ENCODE measurements at regions not wholly inside any gene's neighbourhood (a gene's known extent, or its start where the extent isn't known, plus 50 kb on each side); places are given as distances from the start of the nearest gene placed in this dataset.

DNA sequence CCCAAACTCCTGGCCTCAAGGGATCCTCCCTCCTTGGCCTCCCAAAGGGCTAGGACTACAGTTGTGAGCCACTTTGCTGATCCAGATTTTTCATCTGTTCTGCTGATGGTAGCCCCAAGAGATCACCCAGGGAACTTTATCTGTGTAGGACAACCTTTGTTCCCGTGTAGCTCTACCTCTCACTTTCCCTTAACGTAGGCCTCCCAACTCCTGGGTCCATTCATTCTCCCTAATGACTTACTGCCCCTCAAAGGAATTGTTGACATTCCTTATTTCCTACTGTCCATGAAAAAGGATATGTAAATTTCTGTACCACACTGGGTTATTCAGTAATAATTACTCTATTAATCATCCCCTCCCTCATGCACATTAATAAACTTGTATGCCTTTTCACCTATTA lies 51.0 kb upstream of the PHF24 start:
- H3K9me3 ChIP-seq (ENCODE audit: insufficient read depth, low read depth, low read length) = no peaks in the 10 kb centered on the region
- no peak overlapping the region for H3K23ac ChIP-seq (ENCODE audit: low read length)
- no peaks in the 10 kb centered on the region for H3K27me3 ChIP-seq (ENCODE audit: insufficient read depth, low read length)
- no peak overlapping the region for H4K12ac ChIP-seq (ENCODE audit: low read depth, low read length)
- no peak overlapping the region for H3K4me2 ChIP-seq (ENCODE audit: low read length)
- no peaks in the 10 kb centered on the region for H3K4me1 ChIP-seq (ENCODE audit: control insufficient read depth in 1 of 2, insufficient read depth in 2 of 2, low read length in 2 of 2)
- H3K4ac ChIP-seq (ENCODE audit: low read depth, low read length) = no peak overlapping the region
- no peak overlapping the region for H3K14ac ChIP-seq (ENCODE audit: low read length)
- H4K8ac ChIP-seq (ENCODE audit: low read depth, low read length) = no peak overlapping the region
- no peak overlapping the region for H2BK12ac ChIP-seq (ENCODE audit: low read length)
- no peak overlapping the region for H2BK120ac ChIP-seq (ENCODE audit: insufficient read depth, low read length, poor library complexity)
- no peak overlapping the region for H2AFZ ChIP-seq (ENCODE audit: insufficient read depth, low read length, poor library complexity)
- H2AK5ac ChIP-seq (ENCODE audit: low read length) = no peak overlapping the region
- no peak for DNase-seq
- no peak overlapping the region for H3K18ac ChIP-seq (ENCODE audit: low read length)
- no peaks in the 10 kb centered on the region for H3K36me3 ChIP-seq (ENCODE audit: control insufficient read depth in 1 of 2, insufficient read depth in 2 of 2, low read length in 2 of 2)
- H3K27ac ChIP-seq (ENCODE audit: low read depth, low read length) = no peak overlapping the region
- no peak overlapping the region for H3K4me3 ChIP-seq (ENCODE audit: low read depth, low read length)
- H3K79me2 ChIP-seq (ENCODE audit: control insufficient read depth, insufficient read depth, low read length, poor library complexity) = no peaks in the 10 kb centered on the region
- H2BK5ac ChIP-seq (ENCODE audit: low read depth, low read length, poor library complexity) = no peak overlapping the region
- WGBS (ENCODE audit: extremely low coverage, insufficient coverage, insufficient read length) = no CpG with 5 or more reads among the region's 2 CpGs
- no peaks in the 10 kb centered on the region for H3K79me1 ChIP-seq (ENCODE audit: low read length)
- H3K9ac ChIP-seq (ENCODE audit: low read length) = no peak overlapping the region
- no peak overlapping the region for H4K91ac ChIP-seq (ENCODE audit: low read depth, low read length)

DNA sequence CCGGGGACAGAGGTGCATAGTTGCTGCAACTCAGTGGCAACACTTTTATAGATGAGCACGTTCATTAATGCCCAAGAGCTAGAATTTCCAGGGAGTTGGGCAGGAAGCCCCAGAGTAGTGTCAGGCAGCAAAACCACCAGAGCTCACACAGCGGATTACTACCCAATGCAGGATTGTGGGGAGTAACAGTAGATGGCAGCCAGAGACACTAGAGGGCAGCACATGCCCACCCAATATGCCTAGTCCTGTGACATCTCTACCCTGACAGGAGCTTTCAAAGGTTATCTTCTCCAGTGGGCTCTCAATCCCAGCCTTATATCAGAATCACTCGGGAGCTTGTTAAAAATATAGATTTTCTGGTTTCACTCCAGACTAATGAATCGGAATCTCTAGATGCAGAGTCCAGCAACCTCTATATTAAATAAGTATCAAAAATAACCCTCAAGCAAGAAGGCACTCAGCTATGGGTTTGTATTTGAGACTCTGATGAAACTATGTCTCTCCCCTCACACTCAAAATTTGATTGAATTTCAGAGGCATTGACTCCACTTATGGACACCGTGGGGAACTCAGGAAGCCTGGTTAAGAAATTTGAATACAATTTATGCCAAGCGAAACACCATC lies 58.4 kb upstream of the PHF24 start:
- no peaks in the 10 kb centered on the region for H3K79me1 ChIP-seq (ENCODE audit: low read length)
- H3K9ac ChIP-seq (ENCODE audit: low read length) = no peak overlapping the region
- no peaks in the 10 kb centered on the region for H3K4me1 ChIP-seq (ENCODE audit: control insufficient read depth in 1 of 2, insufficient read depth in 2 of 2, low read length in 2 of 2)
- no peak overlapping the region for H3K14ac ChIP-seq (ENCODE audit: low read length)
- H4K8ac ChIP-seq (ENCODE audit: low read depth, low read length) = no peak overlapping the region
- no peak overlapping the region for H3K4ac ChIP-seq (ENCODE audit: low read depth, low read length)
- DNase-seq = peak; percentile 80 to 92
- H3K36me3 ChIP-seq (ENCODE audit: control insufficient read depth in 1 of 2, insufficient read depth in 2 of 2, low read length in 2 of 2) = no peaks in the 10 kb centered on the region
- no peak overlapping the region for H2BK120ac ChIP-seq (ENCODE audit: insufficient read depth, low read length, poor library complexity)
- no peak overlapping the region for H2AK5ac ChIP-seq (ENCODE audit: low read length)
- H4K12ac ChIP-seq (ENCODE audit: low read depth, low read length) = no peak overlapping the region
- no peak overlapping the region for H2BK5ac ChIP-seq (ENCODE audit: low read depth, low read length, poor library complexity)
- H3K79me2 ChIP-seq (ENCODE audit: control insufficient read depth, insufficient read depth, low read length, poor library complexity) = no peaks in the 10 kb centered on the region
- H3K18ac ChIP-seq (ENCODE audit: low read length) = no peak overlapping the region
- H3K27me3 ChIP-seq (ENCODE audit: insufficient read depth, low read length) = no peaks in the 10 kb centered on the region
- H3K9me3 ChIP-seq (ENCODE audit: insufficient read depth, low read depth, low read length) = no peaks in the 10 kb centered on the region
- no peak overlapping the region for H3K4me2 ChIP-seq (ENCODE audit: low read length)
- no peak overlapping the region for H3K4me3 ChIP-seq (ENCODE audit: low read depth, low read length)
- no peak overlapping the region for H3K27ac ChIP-seq (ENCODE audit: low read depth, low read length)
- H3K23ac ChIP-seq (ENCODE audit: low read length) = no peak overlapping the region
- no peak overlapping the region for H2BK12ac ChIP-seq (ENCODE audit: low read length)
- no peak overlapping the region for H2AFZ ChIP-seq (ENCODE audit: insufficient read depth, low read length, poor library complexity)
- WGBS (ENCODE audit: extremely low coverage, insufficient coverage, insufficient read length) = no CpG with 5 or more reads among the region's 7 CpGs
- no peak overlapping the region for H4K91ac ChIP-seq (ENCODE audit: low read depth, low read length)

DNA sequence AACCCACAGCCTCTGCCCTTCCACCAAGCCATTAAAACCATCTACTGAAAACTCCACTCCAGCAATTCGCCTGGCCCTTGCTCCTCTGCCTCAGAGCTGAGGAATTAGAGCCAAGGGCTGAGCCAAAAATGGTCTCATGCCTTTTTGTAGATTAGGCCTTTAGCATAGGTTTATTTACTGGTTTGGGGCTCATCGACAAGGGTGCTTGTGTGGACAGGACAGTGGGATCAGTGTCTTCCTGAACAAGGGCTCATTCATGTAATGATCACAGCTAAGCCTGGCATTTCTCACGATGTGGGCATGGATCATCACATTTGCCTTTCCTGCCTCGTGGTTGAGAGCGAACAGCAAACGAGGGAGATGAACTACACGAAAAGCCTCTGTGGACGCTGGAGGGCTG lies 59.2 kb upstream of the PHF24 start:
- no peaks in the 10 kb centered on the region for H3K9me3 ChIP-seq (ENCODE audit: insufficient read depth, low read depth, low read length)
- no peak overlapping the region for H4K91ac ChIP-seq (ENCODE audit: low read depth, low read length)
- H2AK5ac ChIP-seq (ENCODE audit: low read length) = no peak overlapping the region
- DNase-seq = no peak
- no peak overlapping the region for H3K4me3 ChIP-seq (ENCODE audit: low read depth, low read length)
- H4K8ac ChIP-seq (ENCODE audit: low read depth, low read length) = no peak overlapping the region
- no peak overlapping the region for H3K18ac ChIP-seq (ENCODE audit: low read length)
- H3K79me2 ChIP-seq (ENCODE audit: control insufficient read depth, insufficient read depth, low read length, poor library complexity) = no peaks in the 10 kb centered on the region
- no peaks in the 10 kb centered on the region for H3K4me1 ChIP-seq (ENCODE audit: control insufficient read depth in 1 of 2, insufficient read depth in 2 of 2, low read length in 2 of 2)
- H3K14ac ChIP-seq (ENCODE audit: low read length) = no peak overlapping the region
- no peak overlapping the region for H3K27ac ChIP-seq (ENCODE audit: low read depth, low read length)
- no peaks in the 10 kb centered on the region for H3K79me1 ChIP-seq (ENCODE audit: low read length)
- H4K12ac ChIP-seq (ENCODE audit: low read depth, low read length) = no peak overlapping the region
- no peak overlapping the region for H3K23ac ChIP-seq (ENCODE audit: low read length)
- no peak overlapping the region for H3K4ac ChIP-seq (ENCODE audit: low read depth, low read length)
- H2BK5ac ChIP-seq (ENCODE audit: low read depth, low read length, poor library complexity) = no peak overlapping the region
- no CpG with 5 or more reads among the region's 8 CpGs for WGBS (ENCODE audit: extremely low coverage, insufficient coverage, insufficient read length)
- no peak overlapping the region for H2BK120ac ChIP-seq (ENCODE audit: insufficient read depth, low read length, poor library complexity)
- no peak overlapping the region for H2BK12ac ChIP-seq (ENCODE audit: low read length)
- H3K27me3 ChIP-seq (ENCODE audit: insufficient read depth, low read length) = no peaks in the 10 kb centered on the region
- H3K9ac ChIP-seq (ENCODE audit: low read length) = no peak overlapping the region
- no peaks in the 10 kb centered on the region for H3K36me3 ChIP-seq (ENCODE audit: control insufficient read depth in 1 of 2, insufficient read depth in 2 of 2, low read length in 2 of 2)
- H2AFZ ChIP-seq (ENCODE audit: insufficient read depth, low read length, poor library complexity) = no peak overlapping the region
- H3K4me2 ChIP-seq (ENCODE audit: low read length) = no peak overlapping the region

DNA sequence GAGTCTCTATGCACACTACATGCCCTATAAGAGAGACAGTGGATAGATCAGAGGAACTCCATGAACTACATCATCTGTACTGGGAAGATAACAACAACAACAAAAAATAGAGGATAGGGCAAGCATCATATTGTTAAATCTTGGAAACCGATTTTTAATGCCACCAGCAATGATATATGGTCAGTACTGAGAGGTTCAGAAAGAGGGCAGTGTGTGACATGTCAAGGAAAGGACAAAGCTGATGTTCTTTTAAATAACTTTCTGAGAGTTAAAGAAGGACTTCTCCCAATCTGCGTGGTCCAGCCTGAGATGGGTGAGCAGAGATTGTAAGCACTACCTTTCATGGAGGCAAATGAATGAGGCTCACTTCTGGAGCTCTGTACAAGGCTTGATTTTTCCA lies 62.0 kb upstream of the PHF24 start:
- Histone ChIP-seq H3K36me3 (ENCODE audit: control insufficient read depth in 1 of 2, insufficient read depth in 2 of 2, low read length in 2 of 2) (no peaks in the 10 kb centered on the region), H4K12ac (ENCODE audit: low read depth, low read length) (no peak overlapping the region), H3K27ac (ENCODE audit: low read depth, low read length) (no peak overlapping the region), H2BK5ac (ENCODE audit: low read depth, low read length, poor library complexity) (no peak overlapping the region), H2BK12ac (ENCODE audit: low read length) (no peak overlapping the region), H3K23ac (ENCODE audit: low read length) (no peak overlapping the region), H3K9ac (ENCODE audit: low read length) (no peak overlapping the region), H3K27me3 (ENCODE audit: insufficient read depth, low read length) (no peaks in the 10 kb centered on the region), H3K4ac (ENCODE audit: low read depth, low read length) (no peak overlapping the region), H3K79me1 (ENCODE audit: low read length) (no peaks in the 10 kb centered on the region), H3K4me3 (ENCODE audit: low read depth, low read length) (no peak overlapping the region), H3K9me3 (ENCODE audit: insufficient read depth, low read depth, low read length) (no peaks in the 10 kb centered on the region), H3K4me2 (ENCODE audit: low read length) (no peak overlapping the region), H3K79me2 (ENCODE audit: control insufficient read depth, insufficient read depth, low read length, poor library complexity) (no peaks in the 10 kb centered on the region), H3K14ac (ENCODE audit: low read length) (no peak overlapping the region), H4K8ac (ENCODE audit: low read depth, low read length) (no peak overlapping the region), H4K91ac (ENCODE audit: low read depth, low read length) (no peak overlapping the region), H2AFZ (ENCODE audit: insufficient read depth, low read length, poor library complexity) (no peak overlapping the region), H2AK5ac (ENCODE audit: low read length) (no peak overlapping the region), H3K4me1 (ENCODE audit: control insufficient read depth in 1 of 2, insufficient read depth in 2 of 2, low read length in 2 of 2) (peaks cover 0 to 3% of the 10 kb centered on the region in 2 experiments), H2BK120ac (ENCODE audit: insufficient read depth, low read length, poor library complexity) (no peak overlapping the region), H3K18ac (ENCODE audit: low read length) (no peak overlapping the region)
- WGBS (ENCODE audit: extremely low coverage, insufficient coverage, insufficient read length) = no CpG with 5 or more reads among the region's 2 CpGs
- no peak for DNase-seq
